OCI-LY1 (cell line): ENCODE measurements at regions not wholly inside any gene's neighbourhood (a gene's known extent, or its start where the extent isn't known, plus 50 kb on each side); places are given as distances from the start of the nearest gene placed in this dataset.

Source experiments
- H2AFZ ChIP-seq: fragments of 200-600 bp; sonication (generic), shearing (Covaris generic); 2 replicates; pipeline ENCODE4 v1.6.0; 2014; ENCODE audit warnings: antibody characterized with exemption, mild to moderate bottlenecking, low read length
- H3F3A ChIP-seq: fragments of 200-600 bp; sonication (generic), shearing (Covaris generic); 2 replicates; pipeline ENCODE4 v1.6.0; 2014; ENCODE audit warnings: mild to moderate bottlenecking, antibody characterized with exemption, low read length, moderate library complexity; ENCODE audit not compliant: insufficient read depth
- H3K27ac ChIP-seq: fragments of 200-600 bp; sonication (generic); 2 replicates; pipeline ENCODE4 v1.5.1; 2014; ENCODE audit warnings: low read length, mixed run types, mild to moderate bottlenecking, low read depth; ENCODE audit not compliant: poor library complexity, severe bottlenecking
- H3K27me3 ChIP-seq: fragments of 200-600 bp; sonication (generic); 2 replicates; pipeline ENCODE4 v1.6.0; 2014; ENCODE audit warnings: antibody characterized with exemption, mild to moderate bottlenecking, low read length, moderate library complexity; ENCODE audit not compliant: insufficient read depth
- H3K36me3 ChIP-seq: fragments of 200-600 bp; sonication (generic); 2 replicates; pipeline ENCODE4 v1.6.1; 2014; ENCODE audit warnings: mild to moderate bottlenecking, antibody characterized with exemption, low read length, moderate library complexity, mixed read lengths; ENCODE audit not compliant: insufficient read depth
- H3K4me1 ChIP-seq: fragments of 200-600 bp; sonication (generic); 2 replicates; pipeline ENCODE4 v1.5.1; 2014; ENCODE audit warnings: mild to moderate bottlenecking, low read length, moderate library complexity; ENCODE audit not compliant: insufficient read depth, severe bottlenecking
- H3K4me2 ChIP-seq: fragments of 200-600 bp; sonication (generic), shearing (Covaris generic); 2 replicates; pipeline ENCODE4 v1.6.1; 2014; ENCODE audit warnings: low read length
- H3K4me3 ChIP-seq: fragments of 200-600 bp; sonication (generic); 2 replicates; pipeline ENCODE4 v1.5.1; 2014; ENCODE audit warnings: low read length, low read depth, mild to moderate bottlenecking, mixed read lengths; ENCODE audit not compliant: poor library complexity, severe bottlenecking
- H3K79me2 ChIP-seq: fragments of 200-600 bp; shearing (Covaris generic); 2 replicates; pipeline ENCODE4 v1.6.1; 2016; ENCODE audit warnings: mixed run types, low read length, mixed read lengths; ENCODE audit not compliant: insufficient read depth
- H3K9ac ChIP-seq: fragments of 200-600 bp; sonication (generic), shearing (Covaris generic); 2 replicates; pipeline ENCODE4 v1.6.1; 2014; ENCODE audit warnings: mild to moderate bottlenecking, low read length, mixed read lengths
- H3K9me2 ChIP-seq: fragments of 200-600 bp; sonication (generic), shearing (Covaris generic); 2 replicates; pipeline ENCODE4 v1.6.1; 2014; ENCODE audit warnings: low read depth, mild to moderate bottlenecking, low read length, mixed read lengths
- H3K9me3 ChIP-seq: fragments of 200-600 bp; shearing (Covaris generic); 2 replicates; pipeline ENCODE4 v1.6.1; 2014; ENCODE audit warnings: low read length, mixed read lengths
- H4K20me1 ChIP-seq: fragments of 200-600 bp; sonication (generic), shearing (Covaris generic); 2 replicates; pipeline ENCODE4 v1.6.0; 2016; ENCODE audit warnings: mild to moderate bottlenecking, low read length; ENCODE audit not compliant: insufficient read depth
- CTCF ChIP-seq: fragments of 200-600 bp; sonication (generic), shearing (Covaris generic); IDR thresholded peaks from 2 replicates; pipeline ENCODE4 v1.5.1; 2017; ENCODE audit warnings: mild to moderate bottlenecking, antibody characterized with exemption, low read length, moderate library complexity, mixed read lengths
- EZH2 ChIP-seq: fragments of 200-600 bp; sonication (generic), shearing (Covaris generic); IDR thresholded peaks from 2 replicates; pipeline ENCODE4 v1.8.0; 2017; ENCODE audit warnings: borderline replicate concordance, mixed run types, mild to moderate bottlenecking, antibody characterized with exemption, low read length, moderate library complexity, mixed read lengths

GRCh38 chr7:142553216-142553615 lies 196.1 kb upstream of the PRSS1 start:
- Histone ChIP-seq H3F3A (no peaks in the 10 kb centered on the region), H3K36me3 (no peaks in the 10 kb centered on the region), H3K9me3 (no peaks in the 10 kb centered on the region), H3K4me1 (no peaks in the 10 kb centered on the region), H3K9me2 (no peaks in the 10 kb centered on the region), H2AFZ (no peak overlapping the region), H3K79me2 (no peaks in the 10 kb centered on the region), H3K4me2 (no peak overlapping the region), H3K27ac (no peak overlapping the region), H3K27me3 (no peaks in the 10 kb centered on the region), H3K4me3 (no peak overlapping the region), H3K9ac (no peak overlapping the region), H4K20me1 (no peaks in the 10 kb centered on the region)
- TF ChIP-seq EZH2 (no peak), CTCF (no peak)

- TF ChIP-seq CTCF (no peak), EZH2 (no peak)
Measured at GRCh38 chr7:142548978-142549377, 200.3 kb upstream of the PRSS1 start.

GRCh38 chr7:142546452-142546851 lies 202.8 kb upstream of the PRSS1 start:
- H3K27me3 ChIP-seq = no peaks in the 10 kb centered on the region
- no peak overlapping the region for H3K9ac ChIP-seq
- no peaks in the 10 kb centered on the region for H3K9me3 ChIP-seq
- H3K36me3 ChIP-seq = no peaks in the 10 kb centered on the region
- H3K4me2 ChIP-seq = no peak overlapping the region
- no peaks in the 10 kb centered on the region for H3K9me2 ChIP-seq
- H3K79me2 ChIP-seq = no peaks in the 10 kb centered on the region
- no peaks in the 10 kb centered on the region for H3K4me1 ChIP-seq
- TF ChIP-seq CTCF = no peak
- no peak for TF ChIP-seq EZH2
- H2AFZ ChIP-seq = no peak overlapping the region
- no peaks in the 10 kb centered on the region for H4K20me1 ChIP-seq
- no peaks in the 10 kb centered on the region for H3F3A ChIP-seq
- no peak overlapping the region for H3K27ac ChIP-seq
- no peak overlapping the region for H3K4me3 ChIP-seq

More at GRCh38 chr7:142548978-142549377, 200.3 kb upstream of the PRSS1 start:
- Histone ChIP-seq H3K27ac (no peak overlapping the region), H4K20me1 (no peaks in the 10 kb centered on the region), H3F3A (no peaks in the 10 kb centered on the region), H3K9me3 (no peaks in the 10 kb centered on the region), H2AFZ (no peak overlapping the region), H3K4me2 (no peak overlapping the region), H3K4me1 (no peaks in the 10 kb centered on the region), H3K27me3 (no peaks in the 10 kb centered on the region), H3K36me3 (no peaks in the 10 kb centered on the region), H3K9ac (no peak overlapping the region), H3K9me2 (no peaks in the 10 kb centered on the region), H3K79me2 (no peaks in the 10 kb centered on the region), H3K4me3 (no peak overlapping the region)
